ENCODE measurements at regions not wholly inside any gene's neighbourhood (a gene's known extent, or its start where the extent isn't known, plus 50 kb on each side); places are given as distances from the start of the nearest gene placed in this dataset.
"Not testable (repeated sequence)": the region's sequence is repeated elsewhere in the genome, so short reads cannot be mapped to it uniquely, and the experiment has no call there.

- ATAC-seq: no peak
- no peak for DNase-seq
Measured at GRCh38 chr13:31385540-31385939, 185.8 kb downstream of the B3GLCT start.

- DNase-seq (no peak), ATAC-seq (no peak)
Measured at GRCh38 chr13:31394506-31394905, 194.7 kb downstream of the B3GLCT start.

GRCh38 chr13:31395090-31395489, 195.3 kb downstream of the B3GLCT start:
- ATAC-seq (no peak), DNase-seq (no peak)

- no peak for ATAC-seq
Measured at GRCh38 chr13:31399690-31400089, 199.9 kb downstream of the B3GLCT start.

GRCh38 chr13:31403711-31404110, 203.9 kb downstream of the B3GLCT start:
- not testable (repeated sequence) for ATAC-seq, DNase-seq

More at GRCh38 chr13:31399690-31400089, 199.9 kb downstream of the B3GLCT start:
- DNase-seq: no peak

GRCh38 chr13:31408927-31409326, 209.2 kb downstream of the B3GLCT start:
- ATAC-seq (no peak), DNase-seq (no peak)

- DNase-seq: no peak
- ATAC-seq: no peak
Measured at GRCh38 chr13:31409678-31410356, 210.0 kb downstream of the B3GLCT start.

- DNase-seq: no peak
- no peak for ATAC-seq
Measured at GRCh38 chr13:31413516-31413915, 213.7 kb downstream of the B3GLCT start.

GRCh38 chr13:31416066-31416465, 216.3 kb downstream of the B3GLCT start:
- ATAC-seq (no peak), DNase-seq (no peak)

- no peak for ATAC-seq
Measured at GRCh38 chr13:31418186-31418585, 218.4 kb downstream of the B3GLCT start.

GRCh38 chr13:31421756-31422155, 222.0 kb downstream of the B3GLCT start:
- DNase-seq (no peak), ATAC-seq (no peak)

More at GRCh38 chr13:31418186-31418585, 218.4 kb downstream of the B3GLCT start:
- DNase-seq: no peak

GRCh38 chr13:31424130-31424729, 224.5 kb downstream of the B3GLCT start:
- ATAC-seq (peak; percentile 88), DNase-seq (peak; percentile 65)

GRCh38 chr13:31426395-31426794, 226.6 kb downstream of the B3GLCT start:
- ATAC-seq (no peak), DNase-seq (no peak)

- DNase-seq: no peak
- no peak for ATAC-seq
Measured at GRCh38 chr13:31427151-31428100, 227.7 kb downstream of the B3GLCT start.

GRCh38 chr13:31431722-31432137, 232.0 kb downstream of the B3GLCT start:
- DNase-seq: peak; percentile 57

GRCh38 chr13:31433207-31433606, 233.4 kb downstream of the B3GLCT start:
- DNase-seq (no peak), ATAC-seq (no peak)

More at GRCh38 chr13:31431722-31432137, 232.0 kb downstream of the B3GLCT start:
- peak; percentile 43 for ATAC-seq

GRCh38 chr13:31433746-31434145, 234.0 kb downstream of the B3GLCT start:
- DNase-seq (no peak), ATAC-seq (no peak)

GRCh38 chr13:31434613-31435012, 234.8 kb downstream of the B3GLCT start:
- no peak for DNase-seq
- ATAC-seq: no peak

- DNase-seq (no peak), ATAC-seq (no peak)
Measured at GRCh38 chr13:31435536-31435935, 235.8 kb downstream of the B3GLCT start.

- DNase-seq (no peak), ATAC-seq (no peak)
Measured at GRCh38 chr13:31436478-31436877, 236.7 kb downstream of the B3GLCT start.

- ATAC-seq: no peak
- DNase-seq: no peak
Measured at GRCh38 chr13:31437975-31438374, 238.2 kb downstream of the B3GLCT start.

- ATAC-seq (no peak), DNase-seq (no peak)
Measured at GRCh38 chr13:31440132-31440531, 240.4 kb downstream of the B3GLCT start.

Data from stimulated activated naive CD8-positive, alpha-beta T cell treated with anti-CD3 and anti-CD28 coated beads, Interleukin-15, Interleukin-2, amounts not matched to agents 100 U/mL and 50 U/mL, for 24 hours (primary cell).